Activated CD8-positive, alpha-beta T cell treated with anti-CD3 and anti-CD28 coated beads for 36 hours (primary cell): ENCODE measurements at regions not wholly inside any gene's neighbourhood (a gene's known extent, or its start where the extent isn't known, plus 50 kb on each side); places are given as distances from the start of the nearest gene placed in this dataset.

Experiments
- ATAC-seq: fragments of 200-7000 bp; cut with Tn5 transposase; one replicate; pipeline ENCODE4 v1.10.0; 2021; ENCODE audit warnings: mild to moderate bottlenecking, moderate library complexity
- CTCF ChIA-PET: fragments of 350-600 bp; sonication (Branson Sonifier 250); formaldehyde crosslinking; loops from one replicate; lab custom pipeline; 2021; ENCODE audit warnings: antibody characterized with exemption; lab: Charles Lee
- POLR2A ChIA-PET: fragments of 350-600 bp; sonication (Branson Sonifier 250); formaldehyde crosslinking; loops from one replicate; lab custom pipeline; 2021; ENCODE audit warnings: antibody characterized with exemption; lab: Charles Lee
- DNase-seq: peaks from one replicate; pipeline ENCODE4 v3.0.0-alpha.2; 2020
- H3K27ac Mint-ChIP-seq: one replicate; pipeline ENCODE4 v1.8.0; 2021; ENCODE audit warnings: mild to moderate bottlenecking, mixed read lengths
- H3K27me3 Mint-ChIP-seq: one replicate; pipeline ENCODE4 v1.8.0; 2021; ENCODE audit warnings: mixed read lengths
- H3K36me3 Mint-ChIP-seq: one replicate; pipeline ENCODE4 v1.8.0; 2021; ENCODE audit warnings: low read depth, mixed read lengths
- H3K4me1 Mint-ChIP-seq: one replicate; pipeline ENCODE4 v1.8.0; 2021; ENCODE audit warnings: low read depth, mixed read lengths
- H3K4me3 Mint-ChIP-seq: one replicate; pipeline ENCODE4 v1.8.0; 2021; ENCODE audit warnings: mild to moderate bottlenecking, moderate library complexity, mixed read lengths
- H3K9me3 Mint-ChIP-seq: one replicate; pipeline ENCODE4 v1.8.0; 2021; ENCODE audit warnings: mixed read lengths
- intact Hi-C: fragments of 100-400 bp; cut with micrococcal nuclease; formaldehyde crosslinking; loops from one replicate; pipeline ENCODE4 v1.10.0; 2022
- TF ChIP-seq, protein P1 (sequence below): fragments of 200-600 bp; IDR thresholded peaks from one replicate; pipeline ENCODE4 v1.8.0; 2022; ENCODE audit warnings: antibody characterized with exemption, mild to moderate bottlenecking

DNA sequence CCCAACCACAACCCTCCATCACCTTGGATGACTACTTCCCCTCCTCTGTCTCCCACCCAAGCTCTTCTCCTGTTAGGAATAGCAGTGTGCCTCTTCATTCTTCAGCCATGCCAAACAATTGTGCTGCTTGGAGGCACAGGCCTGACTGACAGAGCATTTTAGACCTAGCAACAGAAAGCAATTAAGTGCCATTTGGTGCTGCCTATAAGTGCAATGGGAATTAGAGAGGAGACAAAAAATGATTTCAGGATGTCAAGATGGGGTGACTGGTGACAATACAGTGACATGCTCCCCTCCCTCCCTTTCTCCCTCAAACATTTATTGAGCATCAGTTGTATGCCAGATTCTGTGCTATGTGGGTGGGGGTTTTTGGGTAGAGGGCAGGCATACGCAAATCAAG, 322.6 kb upstream of the MOCS1 start:
- intact Hi-C loops, result no loop called here
- CTCF ChIA-PET, result no interaction called here
- Mint-ChIP-seq H3K36me3 (no peaks in the 10 kb centered on the region), H3K9me3 (no peaks in the 10 kb centered on the region), H3K27me3 (peaks cover 4% of the 10 kb centered on the region), H3K27ac (no peak overlapping the region), H3K4me3 (no peak overlapping the region), H3K4me1 (no peaks in the 10 kb centered on the region)
- ATAC-seq (no peak), DNase-seq (no peak)
- TF ChIP-seq, protein P1, sequence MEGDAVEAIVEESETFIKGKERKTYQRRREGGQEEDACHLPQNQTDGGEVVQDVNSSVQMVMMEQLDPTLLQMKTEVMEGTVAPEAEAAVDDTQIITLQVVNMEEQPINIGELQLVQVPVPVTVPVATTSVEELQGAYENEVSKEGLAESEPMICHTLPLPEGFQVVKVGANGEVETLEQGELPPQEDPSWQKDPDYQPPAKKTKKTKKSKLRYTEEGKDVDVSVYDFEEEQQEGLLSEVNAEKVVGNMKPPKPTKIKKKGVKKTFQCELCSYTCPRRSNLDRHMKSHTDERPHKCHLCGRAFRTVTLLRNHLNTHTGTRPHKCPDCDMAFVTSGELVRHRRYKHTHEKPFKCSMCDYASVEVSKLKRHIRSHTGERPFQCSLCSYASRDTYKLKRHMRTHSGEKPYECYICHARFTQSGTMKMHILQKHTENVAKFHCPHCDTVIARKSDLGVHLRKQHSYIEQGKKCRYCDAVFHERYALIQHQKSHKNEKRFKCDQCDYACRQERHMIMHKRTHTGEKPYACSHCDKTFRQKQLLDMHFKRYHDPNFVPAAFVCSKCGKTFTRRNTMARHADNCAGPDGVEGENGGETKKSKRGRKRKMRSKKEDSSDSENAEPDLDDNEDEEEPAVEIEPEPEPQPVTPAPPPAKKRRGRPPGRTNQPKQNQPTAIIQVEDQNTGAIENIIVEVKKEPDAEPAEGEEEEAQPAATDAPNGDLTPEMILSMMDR, result no peak
- POLR2A ChIA-PET, result no interaction called here

DNA sequence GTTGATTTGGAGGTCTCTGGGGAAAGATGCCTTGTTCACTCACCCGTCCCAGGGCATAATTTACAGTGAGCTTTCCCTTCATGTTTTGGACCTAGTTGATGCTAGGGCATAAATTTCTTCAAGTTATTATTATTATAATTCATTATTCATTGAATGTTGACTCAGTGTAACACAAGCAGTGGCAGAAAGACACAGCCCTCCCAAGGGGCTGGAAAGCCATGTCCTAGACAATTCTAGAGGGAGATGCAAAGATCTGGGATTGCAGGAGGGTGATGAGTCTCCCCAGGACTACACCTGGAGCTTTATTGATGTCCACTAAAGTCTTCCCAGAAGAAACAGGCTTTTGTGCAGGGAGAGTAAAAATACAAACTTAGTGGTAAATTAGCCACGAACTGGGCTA, 322.0 kb upstream of the MOCS1 start:
- no peaks in the 10 kb centered on the region for H3K36me3 Mint-ChIP-seq
- POLR2A ChIA-PET, result no interaction called here
- H3K27ac Mint-ChIP-seq, result no peak overlapping the region
- intact Hi-C loops, result no loop called here
- no peaks in the 10 kb centered on the region for H3K4me1 Mint-ChIP-seq
- DNase-seq (no peak), ATAC-seq (no peak)
- CTCF ChIA-PET, result interaction anchor here (1.0 kb wide), 1 partner anchor 21 kb away, joined by 4 read pairs; no protein-coding TSS in a partner anchor
- H3K4me3 Mint-ChIP-seq, result no peak overlapping the region
- peaks cover 4% of the 10 kb centered on the region for H3K27me3 Mint-ChIP-seq
- TF ChIP-seq, protein P1, result no peak
- H3K9me3 Mint-ChIP-seq, result no peaks in the 10 kb centered on the region

DNA sequence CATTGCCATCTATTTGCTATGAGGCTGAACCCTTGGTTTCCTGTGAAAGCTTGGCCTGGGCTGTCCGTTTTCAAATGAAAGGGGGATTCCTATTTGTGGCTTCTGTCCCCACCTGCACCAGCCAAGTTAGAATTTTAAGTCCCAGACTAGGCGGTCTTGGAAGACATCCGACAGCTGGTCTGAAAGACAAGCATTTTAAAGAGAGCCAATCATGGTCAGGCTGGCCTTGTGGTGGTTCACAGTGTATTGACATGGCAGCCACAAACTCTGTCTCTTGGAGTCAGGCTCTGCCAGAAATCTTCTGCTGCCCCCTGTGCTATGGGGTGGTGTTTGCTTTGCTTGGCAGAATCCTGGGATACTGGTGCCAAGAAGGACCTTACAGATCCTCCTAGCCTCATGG, 319.2 kb upstream of the MOCS1 start:
- no peaks in the 10 kb centered on the region for H3K4me1 Mint-ChIP-seq
- H3K27me3 Mint-ChIP-seq, result peaks cover 6% of the 10 kb centered on the region
- POLR2A ChIA-PET, result no interaction called here
- H3K27ac Mint-ChIP-seq, result no peak overlapping the region
- TF ChIP-seq, protein P1, result no peak
- CTCF ChIA-PET, result no interaction called here
- intact Hi-C loops, result no loop called here
- ATAC-seq, result no peak
- H3K4me3 Mint-ChIP-seq, result no peak overlapping the region
- no peaks in the 10 kb centered on the region for H3K9me3 Mint-ChIP-seq
- DNase-seq, result no peak
- H3K36me3 Mint-ChIP-seq, result no peaks in the 10 kb centered on the region

DNA sequence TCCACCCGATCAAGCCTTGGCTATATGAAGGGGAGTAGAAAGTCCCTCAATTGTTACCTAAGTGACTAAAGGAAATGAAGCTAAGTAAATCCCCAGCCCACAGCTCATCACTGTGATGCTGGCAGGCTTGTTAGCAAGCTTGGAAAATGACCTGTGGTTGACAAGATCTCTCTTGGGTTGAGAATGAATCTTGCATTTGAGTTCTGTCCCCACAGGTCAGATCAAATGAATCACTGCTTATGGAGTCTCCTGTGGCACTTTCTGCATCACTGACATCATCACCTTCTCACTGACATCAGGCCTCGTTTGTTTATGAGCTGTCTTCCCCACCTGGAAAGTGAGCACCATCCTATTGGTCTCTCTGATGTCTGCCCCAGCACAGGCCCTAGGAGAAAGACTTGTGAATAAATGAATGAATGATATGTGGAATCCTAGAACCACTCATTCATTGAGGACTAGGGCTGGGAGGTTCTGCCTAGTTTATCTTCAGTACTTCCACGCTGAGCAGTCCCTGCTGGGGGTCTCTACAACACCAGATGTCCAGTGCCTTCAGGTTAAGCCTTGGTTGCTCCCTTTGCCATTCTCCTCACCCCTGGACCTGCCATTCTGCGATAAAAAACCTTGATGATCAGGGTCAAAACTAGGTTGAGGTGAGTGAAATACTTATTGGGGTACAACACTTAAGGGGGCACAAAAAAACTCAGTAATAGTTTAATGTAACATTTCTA, 318.4 kb upstream of the MOCS1 start:
- H3K9me3 Mint-ChIP-seq, result no peaks in the 10 kb centered on the region
- no peak overlapping the region for H3K4me3 Mint-ChIP-seq
- TF ChIP-seq, protein P1, result no peak
- H3K36me3 Mint-ChIP-seq, result no peaks in the 10 kb centered on the region
- intact Hi-C loops, result no loop called here
- H3K4me1 Mint-ChIP-seq, result no peaks in the 10 kb centered on the region
- ATAC-seq, result no peak
- ChIA-PET CTCF (no interaction called here), POLR2A (no interaction called here)
- H3K27ac Mint-ChIP-seq, result no peak overlapping the region
- peaks cover 6% of the 10 kb centered on the region for H3K27me3 Mint-ChIP-seq
- no peak for DNase-seq

DNA sequence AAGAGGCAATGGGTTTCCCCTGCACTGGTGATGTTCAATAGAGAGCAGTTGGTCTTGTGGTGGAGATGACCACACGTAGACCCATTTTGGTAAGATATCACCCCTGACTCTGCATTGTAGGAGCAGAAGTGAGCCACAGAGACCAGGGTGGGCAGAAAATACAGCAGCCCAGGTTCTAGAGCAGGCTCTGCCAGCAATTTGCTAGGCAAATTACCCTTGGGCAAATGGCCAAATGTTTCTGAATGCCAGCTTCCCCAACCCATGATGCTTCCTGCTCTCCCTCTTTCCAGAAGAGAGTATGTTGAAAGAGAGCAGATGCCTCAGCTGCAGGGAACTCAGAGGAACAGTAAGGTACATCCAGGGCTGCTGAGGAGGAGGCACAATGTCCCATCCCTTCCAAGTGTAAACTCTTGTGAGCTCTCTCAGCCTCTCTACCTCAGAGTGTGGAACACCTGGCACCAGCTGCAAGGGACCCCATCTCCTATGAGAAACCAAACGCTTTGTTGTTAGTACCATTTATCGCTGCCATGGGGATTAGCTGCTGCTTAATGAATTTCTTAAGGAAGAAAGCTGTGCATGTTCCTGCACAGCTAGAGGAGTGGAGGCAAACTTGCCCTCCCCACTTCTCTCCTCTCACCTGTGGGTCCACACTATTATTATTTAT, 317.5 kb upstream of the MOCS1 start:
- DNase-seq, result no peak
- Mint-ChIP-seq H3K36me3 (no peaks in the 10 kb centered on the region), H3K9me3 (no peaks in the 10 kb centered on the region), H3K4me1 (no peaks in the 10 kb centered on the region), H3K27me3 (peaks cover 8% of the 10 kb centered on the region), H3K4me3 (no peak overlapping the region), H3K27ac (no peak overlapping the region)
- ChIA-PET CTCF (no interaction called here), POLR2A (no interaction called here)
- TF ChIP-seq, protein P1, result no peak
- intact Hi-C loops, result no loop called here
- no peak for ATAC-seq
